Stimulated activated CD8-positive, alpha-beta memory T cell treated with anti-CD3 and anti-CD28 coated beads, Interleukin-2, amount 100 ng/mL, for 48 hours (primary cell): ENCODE measurements at regions not wholly inside any gene's neighbourhood (a gene's known extent, or its start where the extent isn't known, plus 50 kb on each side); places are given as distances from the start of the nearest gene placed in this dataset.
"Not testable (repeated sequence)": the region's sequence is repeated elsewhere in the genome, so short reads cannot be mapped to it uniquely, and the experiment has no call there.

Source experiments
- DNase-seq, 2 donors: peaks; one replicate each; pipeline ENCODE4 v3.0.0-alpha.2; 2020; ENCODE audit warnings: low read depth in 2 of 2

DNA sequence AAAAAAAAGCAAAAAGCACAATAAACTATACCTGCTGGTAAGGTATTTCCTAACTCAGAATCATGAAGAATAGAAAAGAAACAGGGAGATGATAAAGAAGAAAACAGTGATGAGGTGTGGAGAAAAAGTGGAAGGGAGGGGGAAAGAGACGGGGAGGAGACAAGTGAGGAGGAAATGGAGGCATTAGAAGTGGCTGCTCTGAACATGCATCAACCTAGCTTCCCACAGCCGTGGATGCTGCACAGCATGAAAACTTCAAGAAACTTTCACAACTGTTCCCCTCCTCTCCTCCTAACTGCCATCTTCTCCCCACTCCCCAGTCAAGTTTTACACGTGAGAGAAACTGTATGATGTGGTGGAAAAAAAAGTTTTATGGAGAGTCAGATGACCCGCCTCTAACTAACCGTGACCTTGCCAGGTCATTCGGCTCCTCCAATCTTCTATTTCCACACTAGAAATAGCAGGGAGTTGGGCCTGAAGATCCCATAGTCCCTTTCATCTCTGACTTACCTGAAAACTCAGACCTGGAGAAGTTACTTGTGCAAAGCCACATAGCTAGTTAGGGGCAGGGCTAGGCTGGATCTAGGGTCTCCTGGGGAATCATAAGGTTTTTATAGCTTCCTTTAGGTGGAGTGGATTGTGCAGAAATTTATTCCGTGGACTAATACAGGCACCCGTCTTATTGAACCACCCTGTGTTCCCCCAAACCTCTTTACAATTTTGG lies 461.9 kb downstream of the KLF5 start:
- no peak for DNase-seq

DNA sequence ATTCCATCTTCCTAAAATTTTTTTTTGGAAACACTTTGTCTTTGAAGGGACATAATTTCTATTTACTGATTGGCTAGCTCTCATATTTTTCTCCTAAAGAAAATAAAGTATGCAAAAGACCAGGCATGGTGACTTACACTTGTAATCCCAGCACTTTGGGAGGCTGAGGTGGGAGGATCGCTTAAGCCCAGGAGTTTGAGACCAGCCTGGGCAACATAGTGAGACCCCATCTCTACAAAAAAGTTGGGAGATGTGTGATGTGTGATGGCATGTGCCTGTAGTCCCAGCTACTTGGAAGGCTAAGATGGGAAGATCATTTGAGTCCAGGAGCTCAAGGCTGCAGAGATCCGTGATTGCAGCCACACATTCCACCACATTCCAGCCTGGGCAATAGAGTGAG lies 461.3 kb downstream of the KLF5 start:
- DNase-seq, result not testable (repeated sequence)

DNA sequence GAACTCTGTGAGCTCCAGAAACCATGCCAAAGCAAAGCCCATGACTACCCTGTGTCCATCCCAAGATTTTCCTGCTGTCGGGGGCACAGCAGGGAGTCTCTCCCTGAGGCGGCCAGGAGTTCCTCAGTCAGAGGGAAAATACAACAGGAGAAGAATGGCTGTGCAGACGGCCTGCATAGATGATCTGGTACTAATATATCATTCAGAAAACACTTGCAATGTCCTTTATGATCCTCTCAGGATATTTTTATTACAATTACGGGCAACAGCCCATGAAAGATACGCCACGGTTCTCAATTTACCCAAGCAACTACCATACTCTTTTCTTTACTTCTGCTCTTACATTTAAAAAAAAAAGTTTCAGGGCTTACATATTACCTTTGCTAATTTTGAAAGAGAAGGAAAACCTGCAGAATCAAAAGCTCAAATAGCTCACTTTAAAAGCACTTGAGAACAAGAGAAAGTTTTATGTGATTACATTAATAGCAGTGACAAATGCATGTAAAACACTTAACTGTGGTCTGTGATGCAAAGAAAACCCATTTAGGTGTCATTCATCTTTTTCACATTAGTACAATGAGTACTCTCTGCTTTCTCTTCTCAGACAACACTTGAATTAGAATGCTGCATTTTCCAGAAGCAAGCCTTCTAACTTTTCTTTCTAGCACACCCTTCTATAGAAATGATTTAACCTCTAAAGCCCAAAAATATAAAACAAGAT lies 460.8 kb downstream of the KLF5 start:
- no peak for DNase-seq

DNA sequence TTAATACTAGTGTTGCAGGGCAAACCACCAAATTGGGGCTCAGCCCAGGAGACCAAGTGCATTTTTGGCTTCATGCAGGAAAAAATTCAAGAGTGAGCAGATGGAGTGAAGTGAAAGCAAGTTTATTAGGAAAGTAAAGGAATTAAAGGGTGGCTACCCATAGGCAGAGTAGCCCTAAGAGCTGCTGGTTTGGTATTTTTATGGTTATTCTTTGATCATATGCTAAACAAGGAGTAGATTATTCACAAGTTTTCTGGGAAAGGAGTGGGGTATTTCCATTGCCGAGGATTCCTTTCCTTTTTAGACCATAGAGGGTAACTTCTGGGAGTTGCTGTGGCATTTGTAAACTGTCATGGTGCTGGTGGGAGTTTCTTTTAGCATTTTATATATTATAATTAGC lies 459.0 kb downstream of the KLF5 start:
- DNase-seq, result no peak

DNA sequence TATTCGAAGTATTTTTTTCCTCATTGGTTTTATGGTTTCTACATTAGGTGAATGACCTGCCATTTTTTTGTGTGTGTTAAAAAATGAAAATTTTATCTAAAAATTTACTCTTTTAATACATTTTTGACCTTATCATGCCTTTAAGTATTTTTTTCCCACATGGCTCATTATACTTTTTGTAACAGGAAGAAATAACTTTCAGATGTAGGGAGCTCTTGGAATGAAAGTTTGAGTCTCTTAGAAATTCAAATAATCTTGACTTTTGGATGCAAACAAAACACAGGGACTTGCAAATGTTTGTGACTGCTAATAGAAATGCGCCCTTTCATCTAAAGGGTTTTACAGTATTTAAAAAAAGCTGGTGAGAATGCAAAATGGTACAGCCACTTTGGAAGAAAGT lies 457.9 kb downstream of the KLF5 start:
- no peak for DNase-seq

DNA sequence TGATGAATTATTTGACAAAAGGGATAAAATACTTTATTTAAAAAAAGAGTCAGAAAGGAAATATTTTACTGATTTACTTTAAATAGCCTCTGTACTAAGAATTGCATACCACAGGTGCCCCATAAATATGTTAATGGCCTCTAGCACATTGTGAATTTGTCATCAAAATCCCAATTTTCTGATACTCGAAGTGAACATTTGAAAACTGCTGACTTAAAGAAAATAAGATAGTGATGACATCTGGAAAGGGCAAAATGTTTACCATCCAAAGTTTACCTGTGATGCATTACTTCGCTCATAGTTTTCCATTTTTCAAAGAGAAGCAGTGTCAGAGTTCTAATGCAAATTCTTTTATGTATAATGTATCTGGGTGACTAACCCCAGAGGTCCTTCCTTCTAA lies 455.4 kb downstream of the KLF5 start:
- no peak for DNase-seq

DNA sequence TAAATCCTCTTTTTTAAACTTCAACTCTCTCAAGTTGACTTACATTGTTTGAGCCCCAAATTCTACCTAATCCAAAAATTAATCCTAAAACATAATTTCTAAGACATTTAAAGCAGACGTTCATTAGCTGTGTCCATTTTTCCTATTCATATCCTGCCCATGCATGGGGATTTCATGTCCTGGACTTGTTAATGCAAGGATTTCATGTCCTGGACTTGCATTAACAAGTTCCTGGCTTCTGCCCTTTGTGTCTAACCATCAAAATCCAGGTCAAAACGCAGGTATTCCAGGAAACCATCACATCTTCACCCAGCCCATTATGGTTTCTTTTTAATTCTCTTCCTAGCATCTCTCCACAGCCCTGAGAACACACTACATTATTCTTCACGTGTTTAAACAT lies 454.9 kb downstream of the KLF5 start:
- DNase-seq, result no peak

DNA sequence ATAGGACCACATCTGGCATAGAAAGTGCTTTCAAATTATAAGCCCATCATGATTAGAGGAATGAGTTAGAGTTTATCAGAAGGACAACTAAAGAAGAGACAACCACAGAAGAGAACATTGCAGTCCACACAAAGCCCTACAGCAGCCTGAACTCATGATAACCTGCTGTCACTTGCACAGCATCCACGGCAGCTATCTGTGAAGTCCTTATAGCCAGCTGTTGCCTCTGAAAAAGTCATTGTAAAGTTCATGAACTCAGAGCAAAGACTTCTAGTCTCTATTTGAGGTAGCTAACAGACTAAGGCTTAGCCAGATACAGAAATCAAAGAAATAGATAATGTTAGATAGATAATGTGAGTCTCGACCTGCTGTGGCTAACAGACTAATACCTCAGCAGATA lies 450.0 kb downstream of the KLF5 start:
- no peak for DNase-seq

DNA sequence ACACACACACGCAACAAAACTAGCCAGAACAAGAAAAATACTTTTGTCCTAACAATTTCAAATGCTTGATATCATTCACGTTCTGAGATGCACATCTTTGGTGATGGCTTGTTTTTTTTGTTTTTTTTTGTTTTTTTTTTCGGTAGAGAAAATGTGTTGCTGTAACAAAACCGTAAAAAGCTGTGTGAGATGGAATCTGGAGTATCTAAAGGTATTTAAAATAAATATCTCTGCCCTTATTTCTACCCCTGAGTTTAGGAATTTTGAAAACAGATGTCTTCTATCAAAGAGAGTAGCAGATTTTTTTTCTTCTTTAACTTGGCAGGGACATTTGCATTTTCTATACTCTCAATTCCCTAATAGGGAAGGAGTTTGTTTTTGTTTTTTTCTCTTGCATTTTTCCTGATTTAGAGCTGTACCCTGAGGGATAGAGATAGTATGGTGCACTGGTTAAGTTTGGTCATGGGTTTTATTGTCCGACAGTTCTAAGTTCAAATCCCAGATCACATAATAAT lies 446.6 kb downstream of the KLF5 start:
- DNase-seq, result no peak

DNA sequence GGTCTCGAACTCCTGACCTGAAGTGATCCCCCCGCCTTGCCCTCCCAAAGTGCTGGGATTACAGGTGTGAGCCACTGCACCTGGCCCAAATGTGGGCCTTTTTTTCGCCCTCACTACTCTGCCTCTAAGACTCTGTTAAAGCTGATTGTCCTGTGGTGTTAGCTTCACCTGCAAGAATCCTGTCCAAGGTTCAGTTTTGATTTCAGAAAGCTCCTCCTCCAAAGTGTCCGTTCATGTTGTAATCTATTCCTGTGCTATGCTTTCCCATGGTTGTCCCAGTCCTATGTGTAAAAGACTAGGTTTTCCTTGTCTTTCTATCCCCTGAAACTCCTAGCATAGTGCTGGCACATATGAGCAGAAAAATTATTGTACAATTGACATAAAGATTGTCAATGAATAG lies 440.9 kb downstream of the KLF5 start:
- DNase-seq, result no peak

DNA sequence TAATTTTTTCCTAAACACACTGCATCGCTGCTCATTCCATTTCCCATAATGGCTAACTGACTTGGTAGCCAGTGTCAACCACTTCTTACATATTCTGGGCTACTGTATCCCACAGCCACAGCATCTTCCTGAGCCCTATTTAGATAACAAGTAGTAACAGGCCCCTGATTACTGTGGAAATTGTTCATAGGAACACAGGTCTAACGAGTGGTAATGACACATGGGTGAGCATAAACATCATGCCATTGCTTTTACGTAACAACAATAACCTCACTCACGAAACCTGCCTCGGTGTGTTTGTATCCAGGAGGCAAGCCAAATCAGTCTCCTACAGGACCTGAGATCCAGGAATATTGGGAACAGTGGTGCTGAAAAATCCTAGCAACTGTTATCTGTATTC lies 438.6 kb downstream of the KLF5 start:
- DNase-seq, result no peak

DNA sequence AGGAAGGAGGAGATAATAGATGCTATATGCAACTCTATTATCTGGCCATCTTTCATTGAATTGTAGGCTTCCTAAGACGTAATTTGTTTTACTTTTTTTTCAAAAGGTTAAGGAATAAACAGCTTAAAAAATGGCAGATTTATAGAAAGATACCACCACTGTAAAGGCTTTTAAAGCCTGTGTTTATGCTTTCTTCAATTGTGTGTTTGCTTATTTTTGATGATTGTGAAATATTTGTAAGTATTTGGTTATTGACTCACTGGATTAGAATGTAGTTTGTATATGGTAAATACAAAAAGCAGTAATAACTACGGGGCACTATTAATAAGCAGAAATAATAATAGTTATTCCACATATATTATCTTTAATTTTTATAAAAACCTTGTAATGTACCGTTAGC lies 437.9 kb downstream of the KLF5 start:
- no peak for DNase-seq

DNA sequence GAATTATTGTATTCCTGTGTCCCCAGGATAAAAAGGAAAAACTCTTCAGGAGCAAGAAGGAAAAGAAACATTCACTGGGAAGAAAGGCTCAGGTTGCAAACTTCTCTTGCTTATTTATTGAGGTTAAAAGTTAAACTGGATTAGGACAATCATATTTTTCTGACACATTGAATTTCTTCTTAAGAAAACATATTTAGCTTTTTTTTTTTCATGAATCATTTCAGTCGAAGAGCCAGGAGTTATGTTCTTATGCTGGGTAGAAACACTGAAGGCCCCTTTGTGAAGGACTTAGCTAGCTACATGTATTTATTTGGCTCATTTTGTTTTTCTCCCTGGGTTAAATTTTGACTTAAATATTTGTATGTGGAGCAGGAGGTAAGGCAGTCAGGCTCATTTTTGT lies 434.0 kb downstream of the KLF5 start:
- no peak for DNase-seq

DNA sequence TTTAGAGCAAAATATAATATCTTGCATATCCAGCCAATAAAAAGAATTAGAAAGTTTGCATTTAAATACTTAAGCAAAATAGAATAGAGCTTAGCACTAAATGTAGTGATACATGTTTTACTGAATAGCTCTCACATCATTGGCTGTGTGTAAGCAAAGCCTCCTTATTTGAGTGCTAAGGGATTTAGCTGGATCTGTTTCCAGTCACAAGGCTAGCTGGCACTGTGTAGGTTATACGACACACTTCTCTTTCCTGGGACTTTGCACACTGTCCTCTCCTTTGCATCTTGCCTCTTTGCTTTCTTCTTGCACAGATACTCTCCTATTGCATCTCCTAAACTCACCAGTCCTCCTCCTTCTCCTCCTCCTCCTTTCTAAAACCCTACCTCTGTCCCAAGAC lies 423.8 kb downstream of the KLF5 start:
- no peak for DNase-seq

DNA sequence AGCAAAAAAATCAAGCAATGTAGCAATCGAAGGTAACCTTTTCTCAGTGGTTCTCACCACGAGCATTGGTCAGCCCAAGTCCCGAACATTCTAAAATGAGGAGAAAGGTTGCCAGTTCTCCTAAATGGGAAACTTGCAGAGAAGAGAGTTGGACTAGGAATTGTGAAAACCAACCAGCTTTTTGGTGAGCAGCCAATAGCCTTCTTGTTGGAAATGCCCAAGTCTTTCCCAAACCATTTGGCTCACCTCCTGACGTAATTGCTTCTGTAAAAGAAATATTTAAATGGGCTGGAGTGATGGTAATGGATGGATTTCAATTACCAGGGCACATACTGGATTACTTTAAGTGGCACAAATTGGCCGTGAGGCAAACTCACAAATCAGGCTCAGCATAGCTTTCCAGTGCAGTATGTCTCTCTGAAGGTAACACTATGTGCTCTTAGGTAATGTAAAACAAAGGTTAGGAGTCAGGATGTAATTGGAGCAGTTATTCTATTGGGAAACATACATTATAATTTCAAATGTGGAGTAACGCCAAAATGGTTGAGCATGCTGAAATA lies 423.2 kb downstream of the KLF5 start:
- DNase-seq, result no peak

DNA sequence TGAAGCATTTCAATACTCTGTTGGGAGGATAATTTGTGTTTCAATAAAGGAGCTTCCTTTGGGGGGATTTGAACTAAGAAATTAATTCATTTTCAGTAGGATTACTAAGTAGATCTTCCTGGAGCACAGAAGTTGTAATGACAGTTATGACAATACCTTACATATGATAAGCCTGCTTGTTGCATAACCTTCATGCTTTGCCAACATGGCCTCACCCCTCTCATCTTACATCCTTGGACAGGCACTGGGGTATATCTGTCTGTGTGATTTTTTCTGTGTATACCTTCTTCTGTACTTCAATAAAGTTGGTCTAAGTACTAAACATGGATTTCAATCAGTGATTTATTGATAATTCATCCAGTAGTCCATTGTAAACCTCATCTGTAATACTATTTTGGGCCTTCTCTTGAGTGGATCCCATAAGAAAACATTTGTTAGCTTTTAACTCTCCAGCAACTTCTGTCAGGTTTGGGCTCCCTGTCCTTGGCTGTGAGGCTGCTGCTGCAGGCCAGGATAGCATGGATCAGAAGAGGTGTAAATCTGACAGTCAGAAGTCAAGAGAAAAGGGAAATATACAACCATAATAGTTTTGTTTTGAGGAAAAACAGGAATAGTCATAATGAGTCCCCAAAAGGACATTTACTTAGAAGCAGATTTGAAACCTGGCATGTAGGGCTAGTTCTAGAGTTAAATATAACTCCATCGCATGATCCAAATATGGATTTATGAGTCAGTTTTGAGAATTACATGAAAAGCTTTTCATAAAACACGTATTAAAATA lies 422.2 kb downstream of the KLF5 start:
- DNase-seq, result no peak

DNA sequence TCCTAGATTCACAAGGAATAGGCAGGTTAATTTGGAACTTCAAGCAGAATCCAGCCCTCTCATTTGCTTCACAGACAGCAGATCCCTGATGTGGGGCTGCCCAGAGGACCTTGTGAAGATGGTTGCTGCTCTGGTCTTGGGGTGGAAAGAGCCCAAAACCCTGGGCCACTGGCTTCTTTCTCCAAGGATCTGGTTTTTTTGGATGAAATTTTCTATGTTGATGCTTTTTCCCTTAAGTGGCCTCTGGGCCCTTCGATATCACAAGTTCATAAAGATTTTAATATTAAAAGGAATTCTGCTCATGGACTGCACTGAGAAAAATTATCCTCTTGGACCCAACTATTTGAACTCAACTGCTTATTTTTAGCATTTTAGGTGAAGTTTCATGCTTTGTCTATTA lies 421.1 kb downstream of the KLF5 start:
- DNase-seq, result no peak

DNA sequence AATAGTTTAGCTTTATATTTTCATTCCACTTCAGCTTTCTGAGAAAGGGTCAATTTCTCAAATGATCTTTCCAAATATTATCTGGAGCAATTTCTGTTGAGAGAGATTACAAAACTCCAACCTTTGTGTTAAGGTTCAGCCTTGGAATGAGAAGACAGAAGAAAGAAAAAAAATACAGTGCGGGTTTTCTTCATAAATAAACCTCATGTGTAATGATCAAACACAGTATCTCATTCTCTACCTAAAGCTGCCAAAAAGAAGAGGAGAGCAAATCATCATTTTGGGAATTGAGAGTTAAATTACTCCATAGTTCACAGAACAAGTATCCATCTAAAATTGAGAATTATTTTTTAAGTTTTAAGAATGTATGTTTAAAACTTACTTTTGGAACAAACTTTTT lies 420.5 kb downstream of the KLF5 start:
- no peak for DNase-seq

DNA sequence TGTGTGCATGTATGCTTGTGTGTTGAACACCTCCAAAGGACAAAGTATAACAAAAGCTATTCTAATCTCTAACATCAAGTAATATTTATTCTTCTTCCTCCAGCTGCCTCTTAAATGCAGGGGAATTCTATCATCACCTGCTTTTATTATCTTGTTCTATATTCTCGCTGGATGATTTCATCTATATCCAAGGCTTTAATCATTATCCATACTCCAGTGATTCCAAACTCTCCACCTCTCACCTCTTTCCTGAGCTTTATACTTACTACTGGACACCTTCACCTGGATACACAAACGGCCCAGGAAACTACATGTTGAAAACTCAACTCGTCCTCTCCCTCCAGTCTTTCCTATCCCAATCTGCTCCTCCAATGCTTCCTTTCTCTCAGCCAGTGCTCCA lies 418.6 kb downstream of the KLF5 start:
- no peak for DNase-seq

DNA sequence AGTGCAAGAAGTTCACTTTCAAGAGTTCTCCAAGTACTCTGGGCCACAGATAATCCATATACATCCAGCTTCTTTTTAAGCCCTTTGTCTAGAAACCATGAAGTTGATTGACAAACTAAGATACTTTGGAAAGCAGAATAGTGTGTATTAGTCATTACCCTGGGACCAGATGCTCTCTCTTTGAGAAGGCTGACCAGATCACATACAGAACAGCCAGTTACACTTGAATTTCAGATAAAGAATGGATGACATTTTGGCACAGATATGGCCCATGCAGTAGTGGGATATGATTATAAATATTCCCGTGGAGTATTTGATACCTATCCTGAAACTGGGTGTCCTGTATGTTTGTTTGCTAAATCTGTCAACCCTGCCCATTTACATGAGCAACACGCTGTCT lies 414.2 kb downstream of the KLF5 start:
- no peak for DNase-seq

DNA sequence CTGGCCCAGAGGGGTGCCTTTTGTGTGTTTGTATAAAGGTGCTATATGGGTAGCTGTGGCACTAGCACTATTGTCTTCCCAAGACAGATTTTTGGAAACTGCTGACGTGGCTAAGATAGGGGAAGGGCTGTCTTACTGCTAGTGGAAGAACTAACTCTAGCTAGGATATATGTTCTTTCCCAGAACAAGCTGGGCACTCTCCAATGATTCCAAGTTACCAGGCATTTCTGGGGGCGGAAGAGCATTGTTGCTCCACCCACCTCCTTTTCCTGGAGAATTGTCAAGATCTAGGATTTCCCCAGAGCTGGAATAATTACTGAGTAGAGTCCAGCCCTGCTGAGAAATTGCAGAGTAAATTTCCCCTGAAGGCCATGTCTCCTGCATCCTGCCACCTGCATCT lies 408.3 kb downstream of the KLF5 start:
- no peak for DNase-seq

DNA sequence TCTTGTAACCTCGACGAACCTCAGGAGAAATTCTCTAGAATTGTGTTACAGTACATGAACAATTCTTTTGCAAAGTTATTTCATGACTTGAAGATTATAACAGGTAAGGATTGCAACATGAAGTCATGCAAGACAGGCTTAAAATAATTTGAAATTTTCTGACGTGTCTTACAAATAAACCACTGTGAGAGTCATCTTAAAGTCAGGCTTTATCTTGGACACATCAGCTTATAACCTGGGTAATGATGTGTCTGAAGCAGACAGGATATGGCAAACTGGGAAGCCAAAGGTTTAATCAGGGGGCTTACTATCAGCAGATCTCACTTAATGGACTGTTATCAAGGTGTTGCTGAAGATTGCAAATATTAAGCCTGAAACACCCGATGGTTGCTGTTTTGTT lies 407.8 kb downstream of the KLF5 start:
- DNase-seq, result no peak

DNA sequence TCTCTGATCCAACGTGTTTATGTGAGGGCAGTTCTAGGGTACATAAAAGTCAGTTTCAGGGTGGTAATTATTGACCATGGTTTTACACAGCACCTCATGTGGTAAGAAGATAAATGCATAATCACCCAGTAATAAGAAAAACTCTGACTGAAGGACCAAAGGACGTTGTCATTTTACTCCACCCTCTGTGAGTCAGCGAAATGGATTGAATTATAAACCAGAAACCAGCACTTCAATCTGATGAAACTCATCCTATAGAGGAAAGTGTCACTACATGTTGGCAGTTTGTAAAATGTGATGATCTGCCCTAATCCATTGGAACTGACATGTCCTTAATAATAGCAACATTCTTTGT lies 406.8 kb downstream of the KLF5 start:
- no peak for DNase-seq
